Neural cell (in vitro differentiated cells): ENCODE measurements at regions not wholly inside any gene's neighbourhood (a gene's known extent, or its start where the extent isn't known, plus 50 kb on each side); places are given as distances from the start of the nearest gene placed in this dataset.

Experiments used
- H2AFZ ChIP-seq: fragments of 200-600, 300-800 bp; sonication (generic), shearing (Covaris generic); 2 replicates; pipeline ENCODE4 v1.6.0; 2014; ENCODE audit warnings: low read depth, mild to moderate bottlenecking, antibody characterized with exemption, low read length, moderate library complexity
- H3F3A ChIP-seq: fragments of 200-600 bp; shearing (Covaris generic); 2 replicates; pipeline ENCODE4 v1.6.1; 2016; ENCODE audit warnings: mild to moderate bottlenecking, moderate library complexity, mixed read lengths, antibody characterized with exemption, low read length; ENCODE audit not compliant: insufficient read depth, poor library complexity, severe bottlenecking
- H3K27ac ChIP-seq: fragments of 200-600, 300-800 bp; sonication (generic), shearing (Covaris generic); 2 replicates; pipeline ENCODE4 v1.5.1; 2014; ENCODE audit warnings: mild to moderate bottlenecking, low read length, moderate library complexity
- H3K27me3 ChIP-seq: fragments of 300-800, 200-600 bp; sonication (generic), shearing (Covaris generic); 2 replicates; pipeline ENCODE4 v1.6.0; 2014; ENCODE audit warnings: mild to moderate bottlenecking, low read depth, low read length, moderate library complexity; ENCODE audit not compliant: insufficient read depth
- H3K36me3 ChIP-seq: fragments of 300-800, 200-600 bp; sonication (generic), shearing (Covaris generic); 2 replicates; pipeline ENCODE4 v1.5.1; 2014; ENCODE audit warnings: mild to moderate bottlenecking, antibody characterized with exemption, low read length, moderate library complexity; ENCODE audit not compliant: insufficient read depth
- H3K4me2 ChIP-seq: fragments of 300-800, 200-600 bp; sonication (generic), shearing (Covaris generic); 2 replicates; pipeline ENCODE4 v1.6.0; 2014; ENCODE audit warnings: mild to moderate bottlenecking, low read length
- H3K4me3 ChIP-seq: fragments of 300-800, 200-600 bp; sonication (generic), shearing (Covaris generic); 2 replicates; pipeline ENCODE4 v1.5.1; 2014; ENCODE audit warnings: mild to moderate bottlenecking, low read length, moderate library complexity
- H3K79me2 ChIP-seq: fragments of 200-600 bp; shearing (Covaris generic); replicated peaks from 2 replicates; pipeline ENCODE4 v1.6.0; 2014; ENCODE audit warnings: mild to moderate bottlenecking, low read length, moderate library complexity; ENCODE audit not compliant: insufficient read depth
- H3K9ac ChIP-seq: fragments of 300-800, 200-600 bp; sonication (generic), shearing (Covaris generic); 2 replicates; pipeline ENCODE4 v1.6.1; 2016; ENCODE audit warnings: mild to moderate bottlenecking, low read length, mixed read lengths
- H3K9me2 ChIP-seq: fragments of 200-600 bp; shearing (Covaris generic); 2 replicates; pipeline ENCODE4 v1.6.1; 2016; ENCODE audit warnings: mild to moderate bottlenecking, low read length, mixed read lengths; ENCODE audit not compliant: insufficient read depth
- H3K9me3 ChIP-seq: fragments of 200-600, 300-800 bp; sonication (generic), shearing (Covaris generic); 2 replicates; pipeline ENCODE4 v1.6.1; 2016; ENCODE audit warnings: mild to moderate bottlenecking, mixed run types, low read length, moderate library complexity, mixed read lengths
- H4K20me1 ChIP-seq: fragments of 200-600 bp; shearing (Covaris generic); 2 replicates; pipeline ENCODE4 v1.6.1; 2016; ENCODE audit warnings: mild to moderate bottlenecking, mixed run types; ENCODE audit not compliant: insufficient read depth
- CTCF ChIP-seq: fragments of 450-650 bp; IDR thresholded peaks from 2 replicates; pipeline ENCODE4 v1.5.1; 2014; ENCODE audit warnings: antibody characterized with exemption, mild to moderate bottlenecking, moderate library complexity; ENCODE audit not compliant: poor library complexity, severe bottlenecking
- EP300 ChIP-seq: fragments of 450-650 bp; conservative IDR thresholded peaks from 2 replicates; pipeline ENCODE4 v1.6.1; 2014; ENCODE audit warnings: antibody characterized with exemption, mild to moderate bottlenecking, moderate library complexity; ENCODE audit not compliant: poor library complexity, severe bottlenecking
- EZH2 ChIP-seq: fragments of 200-600, 300-800 bp; shearing (Covaris generic), sonication (generic); IDR thresholded peaks from 2 replicates; pipeline ENCODE4 v1.6.1; 2014; ENCODE audit warnings: antibody characterized with exemption, low read length, borderline replicate concordance, mild to moderate bottlenecking; ENCODE audit not compliant: insufficient read depth, poor library complexity, severe bottlenecking
- MXI1 ChIP-seq: fragments of 450-650 bp; conservative IDR thresholded peaks from 2 replicates; pipeline ENCODE4 v1.6.1; 2014; ENCODE audit warnings: antibody characterized with exemption, mild to moderate bottlenecking; ENCODE audit not compliant: poor library complexity, severe bottlenecking
- POLR2AphosphoS5 ChIP-seq: IDR thresholded peaks from 2 replicates; pipeline ENCODE4 v1.6.1; 2012
- RAD21 ChIP-seq: fragments of 450-650 bp; conservative IDR thresholded peaks from 2 replicates; pipeline ENCODE4 v1.6.1; 2014; ENCODE audit warnings: antibody characterized with exemption, mild to moderate bottlenecking, moderate library complexity
- REST ChIP-seq: IDR thresholded peaks from 2 replicates; pipeline ENCODE4 v1.6.1; 2012; ENCODE audit warnings: borderline replicate concordance
- SMC3 ChIP-seq: fragments of 450-650 bp; conservative IDR thresholded peaks from 2 replicates; pipeline ENCODE4 v1.6.1; 2014; ENCODE audit warnings: antibody characterized with exemption, mild to moderate bottlenecking, moderate library complexity; ENCODE audit not compliant: poor library complexity
- TAF1 ChIP-seq: IDR thresholded peaks from 2 replicates; pipeline ENCODE4 v1.6.1; 2012; ENCODE audit warnings: low read depth

- no peaks in the 10 kb centered on the region for H3K79me2 ChIP-seq
- no peak overlapping the region for H3K4me3 ChIP-seq
- H3K9me2 ChIP-seq, result no peaks in the 10 kb centered on the region
- no peaks in the 10 kb centered on the region for H3K27me3 ChIP-seq
- TF ChIP-seq EP300 (no peak), MXI1 (no peak), EZH2 (no peak), REST (no peak), CTCF (no peak), SMC3 (no peak), RAD21 (no peak), POLR2AphosphoS5 (no peak)
- no peak overlapping the region for H3K4me2 ChIP-seq
- H2AFZ ChIP-seq, result no peak overlapping the region
- H4K20me1 ChIP-seq, result no peaks in the 10 kb centered on the region
- peaks cover 3% of the 10 kb centered on the region for H3K9me3 ChIP-seq
- H3F3A ChIP-seq, result no peaks in the 10 kb centered on the region
- H3K27ac ChIP-seq, result no peak overlapping the region
- no peak overlapping the region for H3K9ac ChIP-seq
- H3K36me3 ChIP-seq, result no peaks in the 10 kb centered on the region
These were observed 337.0 kb downstream of the IPO8 start for GRCh38 chr12:30358671-30359070.

- Histone ChIP-seq H3K27me3 (no peaks in the 10 kb centered on the region), H3K27ac (no peak overlapping the region), H4K20me1 (no peaks in the 10 kb centered on the region), H3F3A (no peaks in the 10 kb centered on the region), H3K9me2 (no peaks in the 10 kb centered on the region), H2AFZ (no peak overlapping the region), H3K9ac (no peak overlapping the region), H3K79me2 (no peaks in the 10 kb centered on the region), H3K36me3 (no peaks in the 10 kb centered on the region), H3K4me3 (no peak overlapping the region), H3K9me3 (peaks cover 3% of the 10 kb centered on the region), H3K4me2 (no peak overlapping the region)
- no peak for TF ChIP-seq POLR2AphosphoS5
- TF ChIP-seq TAF1, result no peak
- TF ChIP-seq SMC3, result no peak
- no peak for TF ChIP-seq EP300
- no peak for TF ChIP-seq CTCF
- no peak for TF ChIP-seq RAD21
- TF ChIP-seq REST, result no peak
- no peak for TF ChIP-seq EZH2
- TF ChIP-seq MXI1, result no peak
These were observed 337.7 kb downstream of the IPO8 start for GRCh38 chr12:30357766-30358490.
